HG03521 (cell line): ENCODE measurements at regions not wholly inside any gene's neighbourhood (a gene's known extent, or its start where the extent isn't known, plus 50 kb on each side); places are given as distances from the start of the nearest gene placed in this dataset.
"Not testable (repeated sequence)": the region's sequence is repeated elsewhere in the genome, so short reads cannot be mapped to it uniquely, and the experiment has no call there.

Experiments
- ATAC-seq: cut with Tn5 transposase; IDR thresholded peaks from one replicate; pipeline ENCODE4 v1.9.1; 2021; ENCODE audit warnings: mild to moderate bottlenecking, moderate library complexity; ENCODE audit not compliant: unreplicated experiment

- ATAC-seq: not testable (repeated sequence)
Measured at GRCh38 chr12:68540768-68541167, 69.9 kb upstream of the RAP1B start.

- ATAC-seq: not testable (repeated sequence)
Measured at GRCh38 chr12:68547318-68547717, 63.4 kb upstream of the RAP1B start.

- ATAC-seq: not testable (repeated sequence)
Measured at GRCh38 chr12:68552605-68553195, 58.0 kb upstream of the RAP1B start.

GRCh38 chr12:68557011-68557730 is 53.5 kb upstream of the RAP1B start:
- no peak for ATAC-seq

- ATAC-seq: no peak
Measured at GRCh38 chr12:68559246-68559645, 51.5 kb upstream of the RAP1B start.

GRCh38 chr12:68559984-68560850 is 50.5 kb upstream of the RAP1B start:
- ATAC-seq: no peak

GRCh38 chr12:68560851-68561422 is 49.8 kb upstream of the RAP1B start:
- ATAC-seq: no peak
